D721Med (cell line): ENCODE measurements at regions not wholly inside any gene's neighbourhood (a gene's known extent, or its start where the extent isn't known, plus 50 kb on each side); places are given as distances from the start of the nearest gene placed in this dataset.

Source experiments
- DNase-seq: peaks from one replicate; pipeline ENCODE4 v3.0.0; 2011; ENCODE audit warnings: low spot score; ENCODE audit not compliant: insufficient read length
- FAIRE-seq: peaks from 2 replicates; lab custom pipeline; 2011; peaks lifted over from hg19 to GRCh38; lab: Jason Lieb, UNC
- CTCF ChIP-seq: IDR thresholded peaks from 2 replicates; pipeline ENCODE4 v1.5.1; 2012; ENCODE audit warnings: mild to moderate bottlenecking, control low read depth; ENCODE audit not compliant: insufficient read depth; ENCODE audit errors: missing control alignments

- no peak for DNase-seq
- FAIRE-seq: no peak
- no peak for TF ChIP-seq CTCF
Observed at GRCh38 chrX:137425273-137425902, 140.5 kb upstream of the ZIC3 start.

GRCh38 chrX:137424679-137425078 is 141.2 kb upstream of the ZIC3 start:
- DNase-seq (no peak), FAIRE-seq (no peak)
- TF ChIP-seq CTCF: no peak

GRCh38 chrX:137423241-137423640 is 142.7 kb upstream of the ZIC3 start:
- no peak for DNase-seq
- no peak for FAIRE-seq
- TF ChIP-seq CTCF: no peak

- TF ChIP-seq CTCF: no peak
- FAIRE-seq (no peak), DNase-seq (no peak)
Observed at GRCh38 chrX:137418086-137418485, 147.8 kb upstream of the ZIC3 start.

GRCh38 chrX:137413190-137413589 is 152.7 kb upstream of the ZIC3 start:
- DNase-seq (no peak), FAIRE-seq (no peak)
- TF ChIP-seq CTCF: no peak

- TF ChIP-seq CTCF: no peak
- FAIRE-seq (no peak), DNase-seq (no peak)
Observed at GRCh38 chrX:137405449-137406140, 160.3 kb upstream of the ZIC3 start.

GRCh38 chrX:137401092-137401491 is 164.8 kb upstream of the ZIC3 start:
- FAIRE-seq: no peak
- TF ChIP-seq CTCF: no peak
- no peak for DNase-seq
